ENCODE measurements at regions not wholly inside any gene's neighbourhood (a gene's known extent, or its start where the extent isn't known, plus 50 kb on each side); places are given as distances from the start of the nearest gene placed in this dataset.

GRCh38 chr1:222042120-222042519 lies 300.2 kb upstream of the DUSP10 start:
- intact Hi-C loops (cut with DNase I), result no loop called here
- DNase-seq, result no peak
- no peak for ATAC-seq (ENCODE audit: poor library complexity)

GRCh38 chr1:222040955-222041354 lies 299.1 kb upstream of the DUSP10 start:
- no peak for DNase-seq
- intact Hi-C loops (cut with DNase I), result no loop called here

GRCh38 chr1:222040121-222040805 lies 298.4 kb upstream of the DUSP10 start:
- no peak for DNase-seq

More at GRCh38 chr1:222040955-222041354, 299.1 kb upstream of the DUSP10 start:
- no peak for ATAC-seq (ENCODE audit: poor library complexity)

GRCh38 chr1:222038971-222039370 lies 297.1 kb upstream of the DUSP10 start:
- intact Hi-C loops (cut with DNase I), result no loop called here
- ATAC-seq (ENCODE audit: poor library complexity), result no peak
- no peak for DNase-seq

More at GRCh38 chr1:222040121-222040805, 298.4 kb upstream of the DUSP10 start:
- peak; percentile 18 for ATAC-seq (ENCODE audit: poor library complexity)
- intact Hi-C loops (cut with DNase I), result no loop called here

GRCh38 chr1:222037720-222038119 lies 295.8 kb upstream of the DUSP10 start:
- ATAC-seq (ENCODE audit: poor library complexity) (peak; percentile 80), DNase-seq (no peak)
- intact Hi-C loops (cut with DNase I), result no loop called here

GRCh38 chr1:222034790-222035189 lies 292.9 kb upstream of the DUSP10 start:
- DNase-seq (no peak), ATAC-seq (ENCODE audit: poor library complexity) (peak; percentile 56)
- intact Hi-C loops (cut with DNase I), result no loop called here

- intact Hi-C loops (cut with DNase I), result no loop called here
- no peak for ATAC-seq (ENCODE audit: poor library complexity)
These were observed 291.6 kb upstream of the DUSP10 start for GRCh38 chr1:222033450-222033849.

GRCh38 chr1:222031318-222031717 lies 289.4 kb upstream of the DUSP10 start:
- ATAC-seq (ENCODE audit: poor library complexity), result no peak
- intact Hi-C loops (cut with DNase I), result no loop called here
- no peak for DNase-seq

More at GRCh38 chr1:222033450-222033849, 291.6 kb upstream of the DUSP10 start:
- DNase-seq, result no peak

GRCh38 chr1:222028676-222029075 lies 286.8 kb upstream of the DUSP10 start:
- no peak for ATAC-seq (ENCODE audit: poor library complexity)
- intact Hi-C loops (cut with DNase I), result no loop called here
- DNase-seq, result no peak

- ATAC-seq (ENCODE audit: poor library complexity) (no peak), DNase-seq (no peak)
- intact Hi-C loops (cut with DNase I), result no loop called here
These were observed 286.2 kb upstream of the DUSP10 start for GRCh38 chr1:222028116-222028515.

GRCh38 chr1:222026280-222026679 lies 284.4 kb upstream of the DUSP10 start:
- intact Hi-C loops (cut with DNase I), result no loop called here
- ATAC-seq (ENCODE audit: poor library complexity), result peak; percentile 43
- no peak for DNase-seq

GRCh38 chr1:222023025-222023424 lies 281.1 kb upstream of the DUSP10 start:
- no peak for ATAC-seq (ENCODE audit: poor library complexity)
- intact Hi-C loops (cut with DNase I), result no loop called here

GRCh38 chr1:222021129-222021528 lies 279.2 kb upstream of the DUSP10 start:
- DNase-seq, result no peak
- ATAC-seq (ENCODE audit: poor library complexity), result no peak
- intact Hi-C loops (cut with DNase I), result no loop called here

More at GRCh38 chr1:222023025-222023424, 281.1 kb upstream of the DUSP10 start:
- DNase-seq, result no peak

- intact Hi-C loops (cut with DNase I), result no loop called here
- DNase-seq (no peak), ATAC-seq (ENCODE audit: poor library complexity) (no peak)
These were observed 278.7 kb upstream of the DUSP10 start for GRCh38 chr1:222020553-222020952.

- intact Hi-C loops (cut with DNase I), result no loop called here
- ATAC-seq (ENCODE audit: poor library complexity), result peak; percentile 66
- no peak for DNase-seq
These were observed 277.1 kb upstream of the DUSP10 start for GRCh38 chr1:222019029-222019428.

- DNase-seq (no peak), ATAC-seq (ENCODE audit: poor library complexity) (no peak)
- intact Hi-C loops (cut with DNase I), result no loop called here
These were observed 276.2 kb upstream of the DUSP10 start for GRCh38 chr1:222018041-222018440.

- intact Hi-C loops (cut with DNase I), result no loop called here
- ATAC-seq (ENCODE audit: poor library complexity), result no peak
- no peak for DNase-seq
These were observed 273.8 kb upstream of the DUSP10 start for GRCh38 chr1:222015686-222016085.

GRCh38 chr1:222014001-222014400 lies 272.1 kb upstream of the DUSP10 start:
- DNase-seq (no peak), ATAC-seq (ENCODE audit: poor library complexity) (no peak)
- intact Hi-C loops (cut with DNase I), result no loop called here

GRCh38 chr1:222012816-222013215 lies 270.9 kb upstream of the DUSP10 start:
- ATAC-seq (ENCODE audit: poor library complexity) (no peak), DNase-seq (no peak)
- intact Hi-C loops (cut with DNase I), result no loop called here

- DNase-seq (no peak), ATAC-seq (ENCODE audit: poor library complexity) (no peak)
- intact Hi-C loops (cut with DNase I), result no loop called here
These were observed 268.4 kb upstream of the DUSP10 start for GRCh38 chr1:222010306-222010705.
